DND-41 (cell line): ENCODE measurements at regions not wholly inside any gene's neighbourhood (a gene's known extent, or its start where the extent isn't known, plus 50 kb on each side); places are given as distances from the start of the nearest gene placed in this dataset.

Experiments used
- ATAC-seq: fragments of 200-7000 bp; cut with Tn5 transposase; 3 replicates; pipeline ENCODE4 v1.9.1; 2021; ENCODE audit warnings: low read depth; ENCODE audit not compliant: insufficient read depth
- DNase-seq: peaks from one replicate; pipeline ENCODE4 v3.0.0-alpha.2; 2020
- H2AFZ ChIP-seq: 2 replicates; pipeline ENCODE4 v1.6.0; 2012; ENCODE audit warnings: low read depth, low read length
- H3K27ac ChIP-seq: 2 replicates; pipeline ENCODE4 v1.5.1; 2012; ENCODE audit warnings: low read length, inconsistent platforms
- H3K27me3 ChIP-seq: fragments of 200-600 bp; sonication (generic); 2 replicates; pipeline ENCODE4 v1.6.0; 2012; ENCODE audit warnings: low read length, mild to moderate bottlenecking, inconsistent platforms; ENCODE audit not compliant: insufficient read depth, poor library complexity
- H3K36me3 ChIP-seq: 2 replicates; pipeline ENCODE4 v1.5.1; 2012; ENCODE audit warnings: low read length, inconsistent platforms; ENCODE audit not compliant: insufficient read depth
- H3K4me1 ChIP-seq: 2 replicates; pipeline ENCODE4 v1.5.1; 2012; ENCODE audit warnings: mild to moderate bottlenecking, low read length; ENCODE audit not compliant: insufficient read depth
- H3K4me2 ChIP-seq: 2 replicates; pipeline ENCODE4 v1.6.0; 2012; ENCODE audit warnings: mild to moderate bottlenecking, moderate library complexity, low read length, inconsistent platforms; ENCODE audit not compliant: insufficient read depth
- H3K4me3 ChIP-seq, 2 experiments: fragments of 200-600 bp in 1 of 2; shearing (Covaris generic) in 1 of 2; 2 replicates each; pipeline ENCODE4 v1.5.1; 2012 to 2016; ENCODE audit warnings: inconsistent platforms in 2 of 2, low read length in 2 of 2, mild to moderate bottlenecking in 2 of 2, low read depth in 1 of 2, moderate library complexity in 1 of 2
- H3K79me2 ChIP-seq: 2 replicates; pipeline ENCODE4 v1.6.0; 2012; ENCODE audit warnings: low read length, inconsistent platforms; ENCODE audit not compliant: insufficient read depth
- H3K9ac ChIP-seq: 2 replicates; pipeline ENCODE4 v1.6.0; 2012; ENCODE audit warnings: low read depth, mild to moderate bottlenecking, inconsistent platforms, low read length, moderate library complexity
- H3K9me3 ChIP-seq: 2 replicates; pipeline ENCODE4 v1.5.1; 2012; ENCODE audit warnings: low read length, moderate library complexity, mild to moderate bottlenecking, inconsistent platforms; ENCODE audit not compliant: insufficient read depth, severe bottlenecking
- H4K20me1 ChIP-seq: 2 replicates; pipeline ENCODE4 v1.6.0; 2012; ENCODE audit warnings: low read length; ENCODE audit not compliant: insufficient read depth
- EZH2 ChIP-seq: IDR thresholded peaks from 3 replicates; pipeline ENCODE4 v1.6.1; 2012; ENCODE audit warnings: borderline replicate concordance, low read depth, mild to moderate bottlenecking, moderate library complexity, low read length, inconsistent platforms; ENCODE audit not compliant: severe bottlenecking
- TF ChIP-seq, protein P1 (sequence below): IDR thresholded peaks from 2 replicates; pipeline ENCODE4 v1.5.1; 2012; ENCODE audit warnings: borderline replicate concordance, low read length, moderate library complexity, mild to moderate bottlenecking; ENCODE audit not compliant: poor library complexity, severe bottlenecking; ENCODE audit errors: extremely low read depth

DNA sequence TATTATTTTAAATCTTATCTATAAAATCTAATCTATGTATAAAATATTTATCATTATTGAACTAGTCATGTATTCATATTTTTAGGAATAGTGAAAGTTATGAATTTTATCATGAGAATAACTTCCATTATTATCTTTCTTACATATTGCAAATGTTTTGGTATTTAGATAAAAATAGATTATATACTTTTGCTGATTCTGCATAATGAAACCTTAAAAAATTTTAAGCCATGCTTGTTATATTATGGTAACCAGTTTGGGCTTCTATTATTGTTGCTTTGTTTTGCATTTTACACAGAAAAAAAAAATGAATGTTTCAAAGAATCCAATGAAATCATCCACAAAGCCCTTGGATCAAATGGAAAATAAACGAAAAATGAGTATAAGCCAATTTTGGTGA lies 772.5 kb downstream of the NR2F1-AS1 start:
- TF ChIP-seq, protein P1, sequence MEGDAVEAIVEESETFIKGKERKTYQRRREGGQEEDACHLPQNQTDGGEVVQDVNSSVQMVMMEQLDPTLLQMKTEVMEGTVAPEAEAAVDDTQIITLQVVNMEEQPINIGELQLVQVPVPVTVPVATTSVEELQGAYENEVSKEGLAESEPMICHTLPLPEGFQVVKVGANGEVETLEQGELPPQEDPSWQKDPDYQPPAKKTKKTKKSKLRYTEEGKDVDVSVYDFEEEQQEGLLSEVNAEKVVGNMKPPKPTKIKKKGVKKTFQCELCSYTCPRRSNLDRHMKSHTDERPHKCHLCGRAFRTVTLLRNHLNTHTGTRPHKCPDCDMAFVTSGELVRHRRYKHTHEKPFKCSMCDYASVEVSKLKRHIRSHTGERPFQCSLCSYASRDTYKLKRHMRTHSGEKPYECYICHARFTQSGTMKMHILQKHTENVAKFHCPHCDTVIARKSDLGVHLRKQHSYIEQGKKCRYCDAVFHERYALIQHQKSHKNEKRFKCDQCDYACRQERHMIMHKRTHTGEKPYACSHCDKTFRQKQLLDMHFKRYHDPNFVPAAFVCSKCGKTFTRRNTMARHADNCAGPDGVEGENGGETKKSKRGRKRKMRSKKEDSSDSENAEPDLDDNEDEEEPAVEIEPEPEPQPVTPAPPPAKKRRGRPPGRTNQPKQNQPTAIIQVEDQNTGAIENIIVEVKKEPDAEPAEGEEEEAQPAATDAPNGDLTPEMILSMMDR = no peak
- TF ChIP-seq EZH2 = no peak
- Histone ChIP-seq H3K4me2 (no peak overlapping the region), H2AFZ (no peak overlapping the region), H4K20me1 (no peaks in the 10 kb centered on the region), H3K79me2 (no peaks in the 10 kb centered on the region), H3K36me3 (no peaks in the 10 kb centered on the region), H3K4me3 (no peak overlapping the region), H3K27ac (no peak overlapping the region), H3K9ac (no peak overlapping the region), H3K4me1 (no peaks in the 10 kb centered on the region), H3K27me3 (no peaks in the 10 kb centered on the region), H3K9me3 (no peaks in the 10 kb centered on the region)
- DNase-seq (no peak), ATAC-seq (no peak)

DNA sequence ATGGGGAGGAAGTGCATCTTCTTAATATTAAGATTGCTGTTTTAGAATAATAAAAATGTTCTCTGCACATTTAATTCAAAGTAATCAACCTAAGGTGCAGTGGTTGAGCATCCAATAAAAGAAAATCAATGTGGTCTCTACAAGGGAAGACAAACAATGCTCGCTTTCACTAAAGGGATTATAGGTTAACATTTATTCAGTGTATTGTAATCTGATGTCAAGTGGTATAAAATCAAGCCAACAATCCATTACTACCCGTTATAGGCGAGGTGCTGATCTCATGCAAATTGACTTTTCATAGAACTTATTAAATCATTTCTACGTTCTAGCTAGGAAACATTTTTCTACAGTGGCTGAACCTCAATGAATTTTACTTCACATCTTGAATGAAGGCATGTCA lies 773.9 kb downstream of the NR2F1-AS1 start:
- TF ChIP-seq EZH2 = no peak
- TF ChIP-seq, protein P1 = no peak
- no peak overlapping the region for H3K4me3 ChIP-seq

DNA sequence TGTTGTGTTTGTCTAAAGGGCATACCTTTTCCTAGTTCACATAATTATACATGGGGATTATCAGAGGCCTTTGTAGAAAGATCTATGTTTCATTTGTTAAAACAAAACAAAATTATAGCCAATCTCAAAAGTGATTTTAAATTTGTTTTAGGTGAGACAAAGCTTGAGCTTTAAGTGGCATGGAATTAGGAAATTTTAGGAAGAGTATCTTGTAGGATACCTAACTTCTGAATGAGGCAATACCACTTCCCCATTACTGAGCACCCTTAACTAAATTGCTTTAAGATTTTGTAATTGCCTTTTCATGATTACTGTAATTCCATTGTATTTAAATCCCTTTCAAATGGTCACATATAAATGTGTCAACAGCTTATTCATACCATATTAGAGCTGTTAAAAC lies 775.6 kb downstream of the NR2F1-AS1 start:
- Histone ChIP-seq H3K9ac (no peak overlapping the region), H3K9me3 (no peaks in the 10 kb centered on the region), H2AFZ (no peak overlapping the region), H3K79me2 (no peaks in the 10 kb centered on the region), H3K27ac (no peak overlapping the region), H3K4me1 (no peaks in the 10 kb centered on the region), H4K20me1 (no peaks in the 10 kb centered on the region), H3K4me2 (no peak overlapping the region), H3K36me3 (no peaks in the 10 kb centered on the region), H3K4me3 (no peak overlapping the region), H3K27me3 (no peaks in the 10 kb centered on the region)
- ATAC-seq = no peak
- DNase-seq = no peak
- no peak for TF ChIP-seq EZH2
- TF ChIP-seq, protein P1 = no peak

More for the DNA sequence above, 773.9 kb downstream of the NR2F1-AS1 start:
- no peak overlapping the region for H2AFZ ChIP-seq
- no peaks in the 10 kb centered on the region for H3K27me3 ChIP-seq
- no peak overlapping the region for H3K4me2 ChIP-seq
- no peaks in the 10 kb centered on the region for H3K79me2 ChIP-seq
- H3K4me1 ChIP-seq = no peaks in the 10 kb centered on the region
- no peak for DNase-seq
- H3K36me3 ChIP-seq = no peaks in the 10 kb centered on the region
- H4K20me1 ChIP-seq = no peaks in the 10 kb centered on the region
- no peak overlapping the region for H3K27ac ChIP-seq
- no peak for ATAC-seq
- no peaks in the 10 kb centered on the region for H3K9me3 ChIP-seq
- no peak overlapping the region for H3K9ac ChIP-seq

DNA sequence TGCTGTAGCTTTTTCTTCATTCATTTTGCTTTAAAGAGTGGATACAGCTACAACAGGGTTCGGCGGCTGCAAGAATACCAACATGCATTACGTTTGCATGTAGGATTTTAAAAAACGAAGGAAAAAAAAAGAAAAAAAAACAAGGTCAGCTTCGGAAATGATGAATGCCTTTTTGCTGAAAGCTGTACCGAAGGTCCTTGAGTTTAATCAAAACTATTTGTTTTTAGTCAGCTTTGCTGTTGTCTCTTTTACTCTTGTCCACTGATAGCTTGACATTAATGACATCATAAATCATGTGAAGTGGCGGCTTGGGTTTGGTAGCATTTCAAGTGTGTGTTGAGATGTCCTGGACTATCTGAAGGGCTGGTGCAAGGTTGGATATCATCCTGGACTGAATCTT lies 779.1 kb downstream of the NR2F1-AS1 start:
- no peaks in the 10 kb centered on the region for H3K4me1 ChIP-seq
- TF ChIP-seq, protein P1 = no peak
- TF ChIP-seq EZH2 = no peak
- H3K27me3 ChIP-seq = no peaks in the 10 kb centered on the region
- no peaks in the 10 kb centered on the region for H3K36me3 ChIP-seq
- DNase-seq (no peak), ATAC-seq (no peak)
- H3K27ac ChIP-seq = no peak overlapping the region
- no peaks in the 10 kb centered on the region for H3K79me2 ChIP-seq
- H2AFZ ChIP-seq = no peak overlapping the region
- no peaks in the 10 kb centered on the region for H3K9me3 ChIP-seq
- no peaks in the 10 kb centered on the region for H4K20me1 ChIP-seq
- no peak overlapping the region for H3K4me3 ChIP-seq
- no peak overlapping the region for H3K9ac ChIP-seq
- no peak overlapping the region for H3K4me2 ChIP-seq
